CD4-positive, alpha-beta T cell (primary cell): ENCODE measurements at regions not wholly inside any gene's neighbourhood (a gene's known extent, or its start where the extent isn't known, plus 50 kb on each side); places are given as distances from the start of the nearest gene placed in this dataset.

Experiments
- ATAC-seq: fragments of 200-7000 bp; cut with Tn5 transposase; one replicate; pipeline ENCODE4 v1.10.0; 2022; ENCODE audit warnings: mild to moderate bottlenecking; ENCODE audit not compliant: poor library complexity
- CTCF ChIA-PET: fragments of 350-600 bp; sonication (Branson Sonifier 250); formaldehyde crosslinking; loops from one replicate; lab custom pipeline; 2021; ENCODE audit warnings: antibody characterized with exemption, inconsistent platforms; lab: Charles Lee
- POLR2A ChIA-PET: fragments of 350-600 bp; sonication (Branson Sonifier 250); formaldehyde crosslinking; loops from one replicate; lab custom pipeline; 2021; ENCODE audit warnings: antibody characterized with exemption, inconsistent platforms; lab: Charles Lee
- DNase-seq, 14 experiments: peaks; one replicate each; pipeline ENCODE4 v3.0.0-alpha.2; 2013 to 2020; ENCODE audit warnings: mixed read lengths in 2 of 14
- H3K27ac ChIP-seq, 2 donors: one replicate each; pipeline versions ENCODE4 v1.5.1 to v1.7.0; 2013; ENCODE audit warnings: low read length in 2 of 2, low read depth in 1 of 2, mild to moderate bottlenecking in 1 of 2
- H3K27me3 ChIP-seq, 2 experiments: 1 replicate in 1 of 2; 2 replicates in 1 of 2; pipeline versions ENCODE4 v1.6.1 to v1.7.0; 2013; ENCODE audit warnings: low read length in 2 of 2, control low read depth in 1 of 2, mild to moderate bottlenecking in 1 of 2, moderate library complexity in 1 of 2; ENCODE audit not compliant: insufficient read depth in 2 of 2, control insufficient read depth in 1 of 2
- H3K36me3 ChIP-seq: one replicate; pipeline ENCODE4 v1.6.1; 2013; ENCODE audit warnings: low read length, control low read depth; ENCODE audit not compliant: insufficient read depth
- H3K4me1 ChIP-seq: one replicate; pipeline ENCODE4 v1.6.1; 2013; ENCODE audit warnings: low read length, control low read depth; ENCODE audit not compliant: insufficient read depth
- H3K4me3 ChIP-seq: one replicate; pipeline ENCODE4 v1.5.1; 2013; ENCODE audit warnings: mild to moderate bottlenecking, low read length, moderate library complexity
- H3K9me3 ChIP-seq, 2 experiments: 1 replicate in 1 of 2; 2 replicates in 1 of 2; pipeline versions ENCODE4 v1.6.1 to v1.7.0; 2013; ENCODE audit warnings: low read length in 2 of 2, mild to moderate bottlenecking in 2 of 2, control low read depth in 1 of 2, moderate library complexity in 1 of 2; ENCODE audit not compliant: control insufficient read depth in 1 of 2, insufficient read depth in 1 of 2
- H3K27ac Mint-ChIP-seq: one replicate; pipeline ENCODE4 v1.8.0; 2020; ENCODE audit warnings: mixed read lengths
- H3K27me3 Mint-ChIP-seq: one replicate; pipeline ENCODE4 v1.8.0; 2021; ENCODE audit warnings: mixed read lengths
- H3K36me3 Mint-ChIP-seq: one replicate; pipeline ENCODE4 v1.8.0; 2021; ENCODE audit warnings: low read depth, mixed read lengths
- H3K4me1 Mint-ChIP-seq: one replicate; pipeline ENCODE4 v1.8.0; 2021; ENCODE audit warnings: low read depth, mixed read lengths
- H3K4me3 Mint-ChIP-seq: one replicate; pipeline ENCODE4 v1.8.0; 2020; ENCODE audit warnings: mild to moderate bottlenecking, mixed read lengths
- H3K9me3 Mint-ChIP-seq: one replicate; pipeline ENCODE4 v1.8.0; 2020; ENCODE audit warnings: mixed read lengths
- CTCF ChIP-seq: fragments of 200-600 bp; IDR thresholded peaks from one replicate; pipeline ENCODE4 v1.8.0; 2022; ENCODE audit warnings: antibody characterized with exemption, mild to moderate bottlenecking
- intact Hi-C, 2 experiments: fragments of 100-400 bp; cut with DNase I in 1 of 2; cut with micrococcal nuclease in 1 of 2; formaldehyde crosslinking; loops; one replicate each; pipeline versions ENCODE4 v1.15.1 to v1.9.0; 2023 to 2025; cut with DNase I, micrococcal nuclease

GRCh38 chr4:81621490-81621889 is 149.8 kb upstream of the RASGEF1B start:
- POLR2A ChIA-PET, result no interaction called here
- TF ChIP-seq CTCF, result no peak

GRCh38 chr4:81620442-81620841 is 148.7 kb upstream of the RASGEF1B start:
- no peak for TF ChIP-seq CTCF
- Histone ChIP-seq H3K9me3 (no peaks in the 10 kb centered on the region), H3K4me3 (no peak overlapping the region), H3K4me1 (no peaks in the 10 kb centered on the region), H3K36me3 (no peaks in the 10 kb centered on the region), H3K27ac (no peak overlapping the region), H3K27me3 (no peaks in the 10 kb centered on the region)
- H3K4me1 Mint-ChIP-seq, result no peaks in the 10 kb centered on the region
- ATAC-seq (no peak), DNase-seq (no peak)
- no peaks in the 10 kb centered on the region for H3K27me3 Mint-ChIP-seq
- no peak overlapping the region for H3K4me3 Mint-ChIP-seq
- CTCF ChIA-PET, result no interaction called here
- no peaks in the 10 kb centered on the region for H3K36me3 Mint-ChIP-seq
- no peaks in the 10 kb centered on the region for H3K9me3 Mint-ChIP-seq
- POLR2A ChIA-PET, result no interaction called here
- intact Hi-C loops, result no loop called here
- no peak overlapping the region for H3K27ac Mint-ChIP-seq

More at GRCh38 chr4:81621490-81621889, 149.8 kb upstream of the RASGEF1B start:
- no peaks in the 10 kb centered on the region for H3K4me1 ChIP-seq
- no peaks in the 10 kb centered on the region for H3K9me3 ChIP-seq
- ATAC-seq (no peak), DNase-seq (no peak)
- no peaks in the 10 kb centered on the region for H3K27me3 ChIP-seq
- intact Hi-C loops, result no loop called here
- no peak overlapping the region for H3K27ac ChIP-seq
- CTCF ChIA-PET, result no interaction called here
- H3K27ac Mint-ChIP-seq, result no peak overlapping the region
- no peak overlapping the region for H3K4me3 Mint-ChIP-seq
- H3K4me3 ChIP-seq, result no peak overlapping the region
- no peaks in the 10 kb centered on the region for H3K36me3 ChIP-seq
- no peaks in the 10 kb centered on the region for H3K9me3 Mint-ChIP-seq
- H3K36me3 Mint-ChIP-seq, result no peaks in the 10 kb centered on the region
- no peaks in the 10 kb centered on the region for H3K4me1 Mint-ChIP-seq
- H3K27me3 Mint-ChIP-seq, result no peaks in the 10 kb centered on the region

- no peak for ATAC-seq
- H3K27ac ChIP-seq, result no peak overlapping the region
- no peaks in the 10 kb centered on the region for H3K4me1 ChIP-seq
- no peak for TF ChIP-seq CTCF
- Mint-ChIP-seq H3K27me3 (no peaks in the 10 kb centered on the region), H3K36me3 (no peaks in the 10 kb centered on the region), H3K4me1 (no peaks in the 10 kb centered on the region), H3K9me3 (no peaks in the 10 kb centered on the region), H3K4me3 (no peak overlapping the region), H3K27ac (no peak overlapping the region)
- intact Hi-C loops, result no loop called here
- ChIA-PET CTCF (interaction anchor here (0.6 kb wide), 1 partner anchor 68 kb away, joined by 3 read pairs; no protein-coding TSS in a partner anchor), POLR2A (no interaction called here)
- H3K27me3 ChIP-seq, result no peaks in the 10 kb centered on the region
- H3K9me3 ChIP-seq, result no peaks in the 10 kb centered on the region
- no peak for DNase-seq
- no peaks in the 10 kb centered on the region for H3K36me3 ChIP-seq
- no peak overlapping the region for H3K4me3 ChIP-seq
Observed at GRCh38 chr4:81617545-81617944, 145.8 kb upstream of the RASGEF1B start.
